GM21447 (cell line): ENCODE measurements at regions not wholly inside any gene's neighbourhood (a gene's known extent, or its start where the extent isn't known, plus 50 kb on each side); places are given as distances from the start of the nearest gene placed in this dataset.

Source experiments
- ATAC-seq: cut with Tn5 transposase; IDR thresholded peaks from one replicate; pipeline ENCODE4 v1.9.1; 2021; ENCODE audit not compliant: unreplicated experiment

DNA sequence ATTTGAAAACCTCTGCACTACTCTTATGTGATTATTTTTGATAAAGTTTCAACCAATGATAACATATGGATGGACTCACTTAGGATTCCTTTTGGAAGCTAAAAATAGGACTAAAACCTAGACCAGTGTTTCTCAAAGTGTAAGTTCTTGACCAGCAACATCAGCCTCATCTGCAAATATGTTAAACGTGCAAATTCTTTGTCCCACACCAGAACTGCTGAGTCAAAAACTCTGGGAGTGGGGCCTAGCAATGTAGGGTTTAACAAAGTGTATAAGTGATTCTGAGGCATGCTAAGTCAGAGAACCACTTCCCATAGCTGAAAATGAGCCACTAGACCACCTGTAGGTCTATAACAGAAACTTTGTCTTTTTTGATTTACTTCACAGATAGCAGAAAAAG lies 1247.2 kb upstream of the PIK3C3 start:
- ATAC-seq, result no peak

DNA sequence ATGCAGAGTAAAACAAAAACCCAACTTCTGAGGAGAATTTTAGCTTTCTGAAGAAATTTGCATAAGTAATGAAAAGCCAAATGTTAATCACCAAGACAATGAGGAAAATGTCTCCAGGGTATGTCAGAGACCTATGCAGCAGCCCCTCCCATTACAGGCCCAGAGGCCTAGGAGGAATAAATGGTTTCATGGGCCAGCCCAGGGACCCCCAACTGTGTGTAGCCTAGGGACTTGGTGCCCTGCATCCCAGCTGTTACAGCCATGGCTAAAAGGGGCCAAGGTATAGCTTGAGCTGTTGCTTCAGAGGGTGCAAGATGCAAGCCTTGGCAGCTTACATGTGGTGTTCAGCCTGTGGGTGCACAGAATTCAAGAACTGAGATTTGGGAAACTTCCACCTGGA lies 1256.9 kb upstream of the PIK3C3 start:
- ATAC-seq, result no peak

- ATAC-seq, result no peak
These were observed 1259.5 kb upstream of the PIK3C3 start for GRCh38 chr18:40695526-40695925.

- no peak for ATAC-seq
These were observed 1262.2 kb upstream of the PIK3C3 start for GRCh38 chr18:40692871-40693270.

- ATAC-seq, result no peak
These were observed 1265.0 kb upstream of the PIK3C3 start for GRCh38 chr18:40690062-40690461.

DNA sequence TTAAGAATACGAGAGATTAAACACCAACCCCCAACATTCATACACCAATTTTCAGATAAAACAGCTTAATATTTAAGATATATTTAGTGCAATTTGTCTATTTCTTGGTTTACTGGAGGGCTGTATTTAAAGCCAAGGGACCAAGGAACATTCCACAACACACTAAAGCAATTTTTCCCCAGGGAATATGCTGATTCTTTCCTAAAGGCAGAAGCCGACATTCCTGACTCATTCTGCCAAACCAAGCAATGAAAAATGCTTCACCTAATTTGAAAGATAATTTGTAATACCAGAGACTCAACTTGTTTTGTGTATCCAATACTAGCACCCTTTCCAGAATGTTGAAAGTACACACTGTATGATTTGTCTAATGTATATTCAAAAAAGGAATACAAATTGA lies 1267.6 kb upstream of the PIK3C3 start:
- ATAC-seq, result no peak

DNA sequence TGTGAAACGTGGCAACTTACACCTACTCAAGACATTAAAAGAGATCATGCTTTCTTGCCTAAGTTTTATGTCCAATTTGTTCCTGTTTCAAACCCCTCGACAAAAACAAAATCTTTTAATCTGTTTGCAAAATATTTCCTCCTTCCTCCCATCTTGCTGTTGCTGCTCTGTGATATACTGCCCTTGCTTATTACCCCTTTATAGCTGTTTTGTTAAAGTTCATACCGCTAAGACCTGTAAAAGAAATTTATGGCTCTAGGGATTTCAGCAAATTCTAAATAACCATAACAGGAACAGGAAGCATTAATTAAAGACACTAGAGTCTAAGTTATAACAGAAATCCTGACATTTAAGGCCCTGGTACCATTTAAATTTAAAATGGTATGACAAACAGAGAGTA lies 1268.2 kb upstream of the PIK3C3 start:
- ATAC-seq, result no peak

GRCh38 chr18:40685219-40685618 lies 1269.8 kb upstream of the PIK3C3 start:
- no peak for ATAC-seq

- ATAC-seq, result no peak
These were observed 1276.7 kb upstream of the PIK3C3 start for GRCh38 chr18:40678318-40678717.

DNA sequence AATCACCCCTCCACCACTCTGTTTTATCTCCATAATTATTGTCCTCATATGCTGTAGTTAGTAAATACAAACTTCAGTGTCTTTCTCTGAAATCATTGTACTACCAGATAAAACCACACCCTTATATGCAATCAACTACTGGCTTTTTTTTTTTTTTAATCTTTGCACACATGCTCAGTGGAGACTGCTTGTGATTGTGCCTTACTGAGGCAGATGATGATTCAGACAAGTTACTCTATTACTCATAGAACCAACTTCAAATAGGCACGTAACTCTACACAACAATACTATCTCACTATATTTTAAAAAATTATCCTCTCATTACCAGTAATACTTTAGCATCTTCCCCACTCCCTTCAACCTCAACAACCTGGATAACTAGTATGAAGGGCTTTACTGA lies 1278.4 kb upstream of the PIK3C3 start:
- no peak for ATAC-seq

GRCh38 chr18:40673150-40673549 lies 1281.9 kb upstream of the PIK3C3 start:
- no peak for ATAC-seq

DNA sequence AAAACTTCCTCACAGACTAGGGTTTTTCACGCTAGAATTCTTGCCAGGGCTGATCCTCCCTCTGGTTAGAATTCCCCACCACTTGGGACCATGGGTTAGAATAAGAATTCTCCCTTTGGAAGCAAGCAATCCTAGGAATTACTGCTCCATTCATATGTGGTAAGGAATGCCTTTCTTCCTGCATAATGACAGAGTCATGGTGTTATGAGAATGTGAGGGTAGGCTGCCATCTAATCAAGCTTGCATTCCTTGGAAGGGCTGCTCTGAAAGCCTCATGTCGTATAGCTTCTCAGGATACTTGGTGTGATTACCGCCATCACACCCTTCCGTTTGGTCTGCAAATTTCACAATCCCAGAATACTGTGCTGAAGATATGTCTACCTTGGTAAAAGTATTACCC lies 1282.4 kb upstream of the PIK3C3 start:
- ATAC-seq, result no peak

DNA sequence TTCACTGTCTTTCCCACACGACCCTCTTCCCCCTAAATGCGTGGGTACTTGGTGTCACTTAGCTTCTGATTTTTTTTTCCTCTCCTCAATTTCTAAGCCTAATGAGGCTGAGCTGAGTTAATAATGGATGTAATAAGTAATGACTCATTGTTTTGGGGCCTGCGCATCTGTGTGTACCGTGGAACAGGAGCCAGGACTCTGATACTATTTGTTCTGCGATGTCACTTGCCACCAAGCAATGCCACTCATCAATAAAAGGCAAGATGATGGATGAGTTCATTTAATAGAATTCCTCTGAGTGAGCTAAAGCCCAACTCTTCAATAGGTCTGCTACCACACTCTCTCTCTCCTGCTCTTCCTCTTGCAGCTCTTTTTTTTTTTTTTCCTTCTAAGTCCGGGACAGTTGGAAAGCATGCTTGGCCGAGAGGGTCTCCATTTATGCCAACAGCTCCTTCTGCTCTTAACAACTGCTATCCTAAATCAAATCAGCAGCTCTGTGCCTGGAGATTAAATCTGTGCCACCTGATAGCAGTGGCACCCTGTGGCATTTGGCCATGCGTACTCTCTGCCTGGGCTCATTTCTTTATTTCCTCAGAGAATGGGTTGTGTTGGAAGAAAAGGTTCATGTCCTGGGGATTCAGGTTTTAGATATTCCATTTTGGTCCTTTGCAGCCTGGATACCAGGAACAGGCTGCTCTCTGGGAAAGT lies 1284.2 kb upstream of the PIK3C3 start:
- ATAC-seq, result no peak

DNA sequence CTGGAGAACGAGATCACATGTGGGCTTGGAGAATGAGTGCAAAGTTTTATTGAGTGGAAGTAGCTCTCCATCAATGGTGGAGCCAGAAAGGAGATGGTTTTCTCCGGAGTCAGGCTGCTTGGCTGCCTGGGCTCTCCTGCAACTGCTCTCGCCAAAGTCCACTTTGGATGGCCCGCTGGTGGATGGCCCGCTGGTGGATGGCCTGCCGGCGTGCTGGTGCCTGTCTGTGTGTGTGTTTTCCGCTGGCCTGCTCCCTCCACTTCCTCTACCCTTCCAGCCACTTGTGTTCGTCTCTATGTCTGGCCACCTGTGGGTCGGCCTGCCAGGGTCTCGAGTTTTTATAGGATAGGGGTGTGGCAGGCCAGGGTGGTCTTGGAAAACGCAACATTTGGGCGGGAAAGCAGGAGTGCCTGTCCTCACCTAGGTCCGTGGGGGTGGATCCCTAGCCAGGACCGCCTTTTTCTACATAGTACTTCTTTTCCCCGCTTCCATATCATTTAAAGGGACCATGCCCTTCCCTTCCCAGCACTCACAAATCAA lies 1292.1 kb upstream of the PIK3C3 start:
- ATAC-seq, result no peak

DNA sequence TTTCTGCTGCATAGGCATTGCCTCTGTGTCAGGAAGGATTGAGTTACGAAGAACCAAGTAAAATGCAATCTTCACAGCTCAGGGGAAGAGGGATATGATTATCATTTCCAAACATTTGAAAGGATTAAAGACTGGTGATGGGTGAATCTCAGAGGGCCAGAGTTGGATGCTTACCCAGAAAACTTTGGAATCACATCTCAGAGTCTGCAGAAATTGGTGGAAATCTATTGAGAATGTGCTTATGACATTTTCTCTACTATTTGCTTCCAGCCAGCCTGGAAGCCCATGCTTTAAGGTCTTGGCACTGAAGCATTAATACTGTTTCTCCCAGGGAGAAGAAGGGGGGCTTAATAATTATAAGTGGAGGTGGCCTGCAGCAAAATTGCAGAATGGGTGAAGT lies 1301.4 kb upstream of the PIK3C3 start:
- no peak for ATAC-seq

- ATAC-seq, result no peak
These were observed 1302.7 kb upstream of the PIK3C3 start for GRCh38 chr18:40652321-40652720.

DNA sequence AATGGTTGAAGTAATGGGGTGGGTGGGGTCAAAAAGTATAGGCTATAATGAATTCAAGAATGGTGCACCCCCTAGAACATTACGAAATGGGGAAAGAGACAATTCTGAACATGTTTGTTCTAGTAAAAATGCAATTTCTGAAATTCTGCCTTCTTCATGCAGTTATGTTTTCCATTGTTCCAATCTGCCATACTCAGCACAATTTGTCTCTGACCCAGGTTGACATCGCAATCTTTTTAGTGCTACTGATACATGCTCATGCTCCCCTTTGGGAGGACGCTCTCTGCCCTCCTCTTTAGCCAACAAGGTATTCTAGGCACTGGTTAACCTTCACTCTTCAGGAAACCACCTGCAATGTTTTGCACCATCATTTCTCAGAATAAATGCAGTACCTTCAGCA lies 1303.9 kb upstream of the PIK3C3 start:
- ATAC-seq, result no peak

- ATAC-seq, result no peak
These were observed 1312.3 kb upstream of the PIK3C3 start for GRCh38 chr18:40642692-40643229.

GRCh38 chr18:40631319-40631718 lies 1323.7 kb upstream of the PIK3C3 start:
- no peak for ATAC-seq

DNA sequence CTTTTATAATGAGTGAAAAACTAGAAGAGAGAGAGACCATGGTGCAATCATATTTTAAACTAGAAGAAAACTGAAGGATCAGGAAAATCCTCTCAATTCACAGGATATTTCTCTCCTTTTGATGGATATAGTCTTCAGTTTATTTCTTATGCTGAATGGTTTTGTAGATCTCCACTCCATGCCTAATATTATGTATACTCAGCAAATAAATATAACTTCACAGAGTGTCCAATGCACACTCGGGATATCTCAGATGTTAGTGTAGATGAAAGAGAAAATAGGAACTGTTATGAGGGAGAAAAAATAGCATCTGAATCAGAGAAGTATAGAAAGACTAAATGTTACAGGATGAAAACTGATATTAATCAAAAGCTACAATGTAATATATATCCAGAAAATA lies 1324.5 kb upstream of the PIK3C3 start:
- no peak for ATAC-seq

GRCh38 chr18:40624959-40625358 lies 1330.1 kb upstream of the PIK3C3 start:
- no peak for ATAC-seq

- no peak for ATAC-seq
These were observed 1341.3 kb upstream of the PIK3C3 start for GRCh38 chr18:40613721-40614120.

GRCh38 chr18:40612356-40612755 lies 1342.7 kb upstream of the PIK3C3 start:
- ATAC-seq, result no peak
